ENCODE measurements at regions not wholly inside any gene's neighbourhood (a gene's known extent, or its start where the extent isn't known, plus 50 kb on each side); places are given as distances from the start of the nearest gene placed in this dataset.

- Histone ChIP-seq H3K79me2 (ENCODE audit: insufficient read depth, low read length) (no peaks in the 10 kb centered on the region), H3K9me3 (ENCODE audit: insufficient read depth, low read depth, low read length) (no peaks in the 10 kb centered on the region; the same call in 1 of the 2 replicates), H3K4me2 (ENCODE audit: low read depth, low read length, poor library complexity, severe bottlenecking) (no peak overlapping the region), H3K27me3 (ENCODE audit: insufficient read depth, low read length, poor library complexity, severe bottlenecking) (no peaks in the 10 kb centered on the region), H3K4me1 (ENCODE audit: insufficient read depth, low read length, poor library complexity, severe bottlenecking) (no peaks in the 10 kb centered on the region), H3K36me3 (ENCODE audit: insufficient read depth, low read length) (no peaks in the 10 kb centered on the region), H4K20me1 (ENCODE audit: insufficient read depth, low read length, poor library complexity, severe bottlenecking) (no peaks in the 10 kb centered on the region), H3K9me2 (replicated peaks; ENCODE audit: low read depth, low read length) (no peaks in the 10 kb centered on the region), H3K4me3 (ENCODE audit: low read length, poor library complexity, severe bottlenecking) (no peak overlapping the region), H2AFZ (ENCODE audit: low read length) (no peak overlapping the region), H3K9ac (ENCODE audit: low read depth, low read length, poor library complexity, severe bottlenecking) (no peak overlapping the region), H3F3A (ENCODE audit: low read depth) (no peaks in the 10 kb centered on the region)
- no peak for TF ChIP-seq CTCF (conservative IDR thresholded peaks at IDR 0.05; ENCODE audit: low read length)
- TF ChIP-seq EZH2phosphoT487 (IDR thresholded peaks at IDR 0.05; ENCODE audit: borderline replicate concordance): no peak
These were observed 1100.0 kb upstream of the SLIT2 start for GRCh38 chr4:19151684-19152083.

- no peaks in the 10 kb centered on the region for H3K36me3 ChIP-seq (ENCODE audit: insufficient read depth, low read length)
- no peaks in the 10 kb centered on the region for H3K9me3 ChIP-seq (ENCODE audit: insufficient read depth, low read depth, low read length)
- H4K20me1 ChIP-seq (ENCODE audit: insufficient read depth, low read length, poor library complexity, severe bottlenecking): no peaks in the 10 kb centered on the region
- H3K9ac ChIP-seq (ENCODE audit: low read depth, low read length, poor library complexity, severe bottlenecking): no peak overlapping the region
- H3K27me3 ChIP-seq (ENCODE audit: insufficient read depth, low read length, poor library complexity, severe bottlenecking): no peaks in the 10 kb centered on the region
- H3K4me3 ChIP-seq (ENCODE audit: low read length, poor library complexity, severe bottlenecking): no peak overlapping the region
- no peaks in the 10 kb centered on the region for H3F3A ChIP-seq (ENCODE audit: low read depth)
- H3K4me1 ChIP-seq (ENCODE audit: insufficient read depth, low read length, poor library complexity, severe bottlenecking): no peaks in the 10 kb centered on the region
- H3K9me2 ChIP-seq (replicated peaks; ENCODE audit: low read depth, low read length): no peaks in the 10 kb centered on the region
- no peak overlapping the region for H3K4me2 ChIP-seq (ENCODE audit: low read depth, low read length, poor library complexity, severe bottlenecking)
- H3K79me2 ChIP-seq (ENCODE audit: insufficient read depth, low read length): no peaks in the 10 kb centered on the region
- no peak overlapping the region for H2AFZ ChIP-seq (ENCODE audit: low read length)
- TF ChIP-seq CTCF (conservative IDR thresholded peaks at IDR 0.05; ENCODE audit: low read length) (no peak), EZH2phosphoT487 (IDR thresholded peaks at IDR 0.05; ENCODE audit: borderline replicate concordance) (no peak)
These were observed 1105.7 kb upstream of the SLIT2 start for GRCh38 chr4:19146038-19146437.

- H3K4me2 ChIP-seq (ENCODE audit: low read depth, low read length, poor library complexity, severe bottlenecking): no peak overlapping the region
These were observed 1114.5 kb upstream of the LCORL start for GRCh38 chr4:19135895-19136633.

More at GRCh38 chr4:19135895-19136633, 1114.5 kb upstream of the LCORL start:
- H2AFZ ChIP-seq (ENCODE audit: low read length): no peak overlapping the region
- TF ChIP-seq EZH2phosphoT487 (IDR thresholded peaks at IDR 0.05; ENCODE audit: borderline replicate concordance) (no peak), CTCF (conservative IDR thresholded peaks at IDR 0.05; ENCODE audit: low read length) (no peak)
- no peaks in the 10 kb centered on the region for H4K20me1 ChIP-seq (ENCODE audit: insufficient read depth, low read length, poor library complexity, severe bottlenecking)
- H3K9ac ChIP-seq (ENCODE audit: low read depth, low read length, poor library complexity, severe bottlenecking): no peak overlapping the region
- no peak overlapping the region for H3K4me3 ChIP-seq (ENCODE audit: low read length, poor library complexity, severe bottlenecking)
- H3K9me2 ChIP-seq (replicated peaks; ENCODE audit: low read depth, low read length): no peaks in the 10 kb centered on the region
- no peaks in the 10 kb centered on the region for H3K79me2 ChIP-seq (ENCODE audit: insufficient read depth, low read length)
- H3K27me3 ChIP-seq (ENCODE audit: insufficient read depth, low read length, poor library complexity, severe bottlenecking): no peaks in the 10 kb centered on the region
- H3K36me3 ChIP-seq (ENCODE audit: insufficient read depth, low read length): no peaks in the 10 kb centered on the region
- H3F3A ChIP-seq (ENCODE audit: low read depth): no peaks in the 10 kb centered on the region
- no peaks in the 10 kb centered on the region for H3K9me3 ChIP-seq (ENCODE audit: insufficient read depth, low read depth, low read length)
- H3K4me1 ChIP-seq (ENCODE audit: insufficient read depth, low read length, poor library complexity, severe bottlenecking): no peaks in the 10 kb centered on the region

Measured in Loucy (cell line).